COLO829 (cell line): ENCODE measurements at regions not wholly inside any gene's neighbourhood (a gene's known extent, or its start where the extent isn't known, plus 50 kb on each side); places are given as distances from the start of the nearest gene placed in this dataset.

Experiments used
- DNase-seq: peaks from one replicate; pipeline ENCODE4 v3.0.0; 2012; ENCODE audit warnings: low spot score

DNA sequence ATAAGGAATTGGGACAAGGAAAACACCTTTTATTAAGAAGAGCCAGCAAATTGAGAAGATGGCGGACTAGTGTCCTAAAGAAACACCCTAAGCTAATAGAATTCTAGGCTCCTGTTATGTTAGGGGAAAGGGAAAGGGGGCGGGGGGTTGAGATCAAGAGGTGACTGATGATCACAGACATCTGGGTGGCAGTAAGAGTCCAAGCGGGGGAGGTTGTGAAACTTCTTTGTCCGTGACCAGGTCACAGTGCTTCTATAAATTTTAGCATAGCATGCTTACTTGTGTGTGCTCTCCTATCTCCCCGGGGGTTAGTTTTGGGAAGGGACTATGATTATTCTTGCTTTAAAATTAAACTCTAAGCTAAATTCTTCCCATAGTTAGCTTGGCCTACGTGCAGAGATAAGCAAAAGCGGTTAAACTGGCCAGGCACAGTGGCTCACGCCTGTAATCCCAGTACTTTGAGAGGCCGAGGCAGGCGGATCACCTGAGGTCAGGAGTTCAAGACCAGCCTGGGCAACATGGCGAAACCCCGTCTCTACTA is 262.1 kb downstream of the SKIDA1 start:
- DNase-seq: no peak

DNA sequence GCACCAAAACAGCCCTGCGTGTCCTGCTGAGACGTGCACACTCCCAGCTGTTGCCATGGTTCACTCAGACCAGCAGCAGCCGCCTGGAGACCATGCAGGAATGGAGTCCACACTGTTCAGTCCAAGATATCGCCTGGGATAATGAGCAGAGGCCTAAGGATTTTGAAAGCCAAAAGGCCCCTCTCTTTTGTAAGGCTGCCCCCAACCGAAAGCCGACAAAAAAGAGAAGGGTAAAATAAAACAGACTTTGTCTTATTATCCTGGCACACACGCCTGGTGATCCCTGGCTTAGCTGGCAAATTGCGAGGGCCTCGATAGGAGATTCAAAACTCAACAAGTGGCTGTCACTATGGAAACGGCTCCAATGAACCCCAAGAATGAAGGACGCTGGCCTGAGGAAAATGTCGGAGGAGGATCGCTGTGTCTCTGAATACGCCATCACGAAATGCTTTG is 263.6 kb downstream of the SKIDA1 start:
- no peak for DNase-seq

DNA sequence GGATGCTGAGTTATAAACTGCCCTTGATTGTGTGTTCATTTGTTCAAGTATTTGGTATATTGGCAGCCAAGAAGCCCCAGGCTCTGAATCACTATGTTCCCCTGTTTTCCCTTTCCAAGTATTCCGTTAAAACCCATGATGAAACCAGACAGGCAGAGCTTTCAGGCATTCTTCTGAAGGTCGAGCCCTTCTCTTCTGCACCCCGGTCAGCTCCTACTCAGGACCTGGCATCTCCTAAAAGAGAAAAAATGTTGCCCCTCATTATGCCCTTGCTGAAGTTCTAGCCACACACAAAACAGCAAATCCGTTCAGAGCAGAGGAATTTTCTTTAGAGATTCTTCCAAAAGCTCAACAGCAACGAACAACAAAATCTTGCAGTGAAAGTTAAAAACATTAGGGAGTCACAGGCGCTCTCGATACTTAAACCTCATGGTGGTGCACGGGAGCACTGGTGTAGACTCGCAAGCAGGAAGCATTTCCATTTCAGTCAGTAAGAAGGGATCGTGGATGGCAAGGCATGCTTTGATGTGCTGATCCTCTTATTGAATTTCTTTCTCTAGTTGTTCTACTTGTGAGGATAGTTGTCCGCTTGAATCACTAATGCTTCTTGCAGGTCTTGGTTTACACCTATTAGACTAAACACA is 264.9 kb downstream of the SKIDA1 start:
- DNase-seq: no peak

DNA sequence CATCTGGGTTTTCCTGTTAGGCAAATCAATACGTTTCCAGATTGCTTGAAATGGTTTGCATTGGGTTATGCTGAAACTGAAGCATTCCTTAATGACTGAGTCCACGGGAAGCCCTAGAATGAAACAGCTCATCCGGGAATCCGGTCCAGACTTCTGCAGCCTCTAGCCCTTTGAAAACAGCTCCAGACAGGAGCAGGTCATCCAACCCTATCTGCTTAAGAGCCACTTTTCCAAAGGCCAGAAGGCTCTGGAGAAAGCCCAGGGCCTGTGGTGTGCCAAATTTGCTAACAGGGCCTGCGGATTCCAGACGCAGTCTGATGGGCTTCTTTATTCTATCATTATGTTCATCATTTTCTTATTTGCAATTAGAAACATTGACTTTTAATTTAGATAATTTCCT is 265.4 kb downstream of the SKIDA1 start:
- DNase-seq: no peak

DNA sequence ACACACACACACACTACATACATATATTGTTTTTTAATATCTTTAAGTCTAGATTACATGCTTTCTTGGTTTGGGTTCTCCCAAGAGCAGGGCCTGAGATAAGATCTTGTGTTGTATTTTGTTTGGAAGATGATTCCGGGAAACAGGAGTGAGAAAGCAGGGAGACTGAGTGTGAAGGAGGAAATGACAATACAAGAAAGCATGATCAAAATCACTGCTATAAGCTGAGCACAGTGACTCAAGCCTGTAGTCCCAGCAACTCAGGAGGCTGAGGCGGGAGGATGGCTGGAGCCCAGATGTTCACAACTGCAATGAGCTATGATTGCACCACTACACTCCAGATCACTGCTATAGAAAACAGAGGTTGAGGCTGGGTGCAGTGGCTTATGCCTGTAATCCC is 267.6 kb downstream of the SKIDA1 start:
- DNase-seq: no peak

DNA sequence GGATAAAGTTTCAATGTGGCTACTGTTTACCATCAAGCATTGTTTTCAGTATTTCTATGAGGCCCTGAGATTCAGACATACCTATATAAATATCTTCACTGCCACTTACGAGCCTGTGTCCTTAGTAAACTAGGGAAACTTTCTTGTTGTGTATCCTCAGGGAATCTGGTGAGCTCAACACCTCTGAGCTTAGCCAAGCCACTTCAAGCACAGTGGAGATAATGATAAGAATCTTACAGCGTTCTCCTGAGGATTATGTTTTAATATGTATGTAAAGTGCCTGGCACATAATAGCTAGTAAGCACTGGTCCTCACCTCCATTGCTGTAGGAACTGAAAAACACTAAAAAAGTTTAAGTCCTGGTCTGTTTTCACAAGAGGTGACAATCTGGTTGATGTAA is 268.3 kb downstream of the SKIDA1 start:
- DNase-seq: no peak

DNA sequence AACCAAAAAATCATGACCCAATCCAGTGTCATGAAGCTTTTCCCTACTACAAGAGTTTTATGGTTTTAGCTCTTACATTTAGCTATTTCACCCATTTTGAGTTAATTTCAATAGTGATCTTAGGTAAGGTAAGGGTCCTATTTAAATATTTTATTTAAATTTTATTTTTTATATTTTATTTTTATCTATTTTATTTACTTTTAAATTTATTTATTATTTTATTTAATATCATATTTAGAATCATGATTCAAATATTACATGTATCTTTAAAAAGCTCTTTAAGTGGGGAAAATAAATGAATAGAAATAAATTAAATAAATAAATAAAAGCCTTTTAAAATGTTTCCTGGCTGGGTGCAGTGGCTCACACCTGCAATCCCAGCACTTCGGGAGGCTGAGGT is 276.0 kb downstream of the SKIDA1 start:
- no peak for DNase-seq

DNA sequence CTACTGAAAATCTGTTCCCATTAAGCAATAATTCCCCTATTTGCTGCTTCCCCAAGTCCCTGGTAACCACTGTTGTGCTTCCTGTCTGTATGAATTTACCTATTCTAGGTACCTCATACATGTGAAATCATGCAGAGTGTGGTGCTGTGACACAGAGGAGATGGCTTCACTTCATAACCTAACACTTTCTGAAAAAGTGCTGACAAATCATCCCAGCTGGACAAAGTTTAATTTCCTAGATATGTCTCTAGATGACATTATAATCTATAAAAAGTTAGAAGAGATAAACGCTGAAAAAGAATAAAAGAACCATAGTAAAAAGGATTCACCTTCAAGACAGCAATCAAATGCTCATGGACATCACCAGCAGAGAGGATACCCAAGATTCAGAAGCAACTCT is 277.9 kb downstream of the SKIDA1 start:
- DNase-seq: no peak

DNA sequence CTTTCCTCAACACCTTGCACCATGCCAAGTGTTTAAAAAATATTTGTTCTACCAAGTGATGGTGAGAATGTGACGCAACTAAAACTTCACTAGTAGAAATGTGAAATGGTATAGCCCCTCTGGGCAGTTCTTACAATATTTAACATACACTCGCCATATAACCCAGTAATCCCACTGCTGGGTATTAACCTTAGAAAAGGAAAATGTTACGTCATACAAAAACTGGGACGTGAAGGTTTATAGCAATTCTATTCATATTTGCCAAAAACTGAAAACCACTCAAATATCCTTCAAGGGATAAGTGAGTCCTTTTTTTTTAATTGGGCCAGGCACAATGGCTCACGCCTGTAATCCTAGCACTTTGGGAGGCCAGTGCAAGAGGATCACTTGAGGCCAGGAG is 279.3 kb downstream of the SKIDA1 start:
- no peak for DNase-seq

DNA sequence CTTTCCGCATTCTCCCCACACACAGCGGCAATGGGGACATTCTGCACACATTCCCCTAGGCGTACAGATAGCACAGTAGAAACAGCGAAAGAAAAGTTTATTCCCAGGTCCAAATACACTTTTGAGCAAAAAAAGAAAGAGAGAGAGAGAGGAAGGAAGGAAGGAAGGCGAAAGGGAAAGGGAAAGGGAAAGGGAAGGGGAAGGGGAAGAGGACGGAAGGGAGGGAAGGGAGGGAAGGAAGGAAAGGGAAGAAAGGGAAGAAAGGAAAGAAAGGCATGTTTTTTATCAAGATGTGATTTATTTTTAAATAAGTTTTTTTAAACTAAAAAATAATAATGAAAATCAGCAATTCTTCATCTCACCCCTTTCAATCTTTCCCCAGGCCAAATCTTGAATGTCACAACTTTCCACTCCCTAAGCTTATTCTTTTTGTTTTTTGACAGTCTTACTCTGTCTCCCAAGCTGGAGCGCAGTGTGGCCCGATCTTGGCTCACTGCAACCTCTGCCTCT is 281.7 kb downstream of the SKIDA1 start:
- no peak for DNase-seq

DNA sequence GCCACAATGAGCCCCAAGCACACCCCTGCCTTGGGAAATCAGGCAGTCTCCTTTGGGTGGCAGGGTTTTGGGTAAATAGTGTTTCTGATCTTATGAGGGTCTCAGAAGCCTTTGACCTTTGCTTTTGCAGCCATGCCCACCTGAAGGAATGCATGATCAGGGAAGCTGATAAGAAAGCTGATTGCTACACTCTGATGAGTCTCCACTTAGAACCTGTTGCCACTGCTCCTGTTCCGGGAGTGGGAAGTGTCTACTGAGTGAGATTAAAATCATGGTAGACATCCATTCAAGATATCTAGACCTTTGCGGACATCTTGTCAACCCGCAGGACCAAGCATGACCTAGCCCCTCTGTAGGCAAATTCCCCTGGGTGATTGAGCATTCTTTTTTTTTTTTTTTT is 282.6 kb downstream of the SKIDA1 start:
- DNase-seq: no peak

DNA sequence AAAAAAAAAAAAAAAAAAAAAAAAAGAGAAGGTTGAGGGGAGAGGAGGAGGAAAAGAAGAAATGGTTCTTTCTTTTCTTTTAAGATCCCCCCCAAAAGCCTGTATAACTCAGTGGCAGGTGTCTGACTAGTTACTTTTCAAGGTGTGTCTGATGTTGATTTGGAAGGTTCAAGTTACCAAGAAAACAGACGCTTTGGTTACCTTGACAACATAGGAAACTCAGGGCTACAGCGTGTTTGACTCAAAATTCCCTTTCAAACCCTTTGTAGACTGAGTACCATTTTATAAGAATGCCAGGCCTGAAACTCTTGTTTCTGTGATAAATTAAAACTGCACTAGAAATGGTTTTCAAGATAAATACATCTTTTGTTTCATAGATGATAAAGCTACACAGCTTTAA is 286.8 kb downstream of the SKIDA1 start:
- no peak for DNase-seq

DNA sequence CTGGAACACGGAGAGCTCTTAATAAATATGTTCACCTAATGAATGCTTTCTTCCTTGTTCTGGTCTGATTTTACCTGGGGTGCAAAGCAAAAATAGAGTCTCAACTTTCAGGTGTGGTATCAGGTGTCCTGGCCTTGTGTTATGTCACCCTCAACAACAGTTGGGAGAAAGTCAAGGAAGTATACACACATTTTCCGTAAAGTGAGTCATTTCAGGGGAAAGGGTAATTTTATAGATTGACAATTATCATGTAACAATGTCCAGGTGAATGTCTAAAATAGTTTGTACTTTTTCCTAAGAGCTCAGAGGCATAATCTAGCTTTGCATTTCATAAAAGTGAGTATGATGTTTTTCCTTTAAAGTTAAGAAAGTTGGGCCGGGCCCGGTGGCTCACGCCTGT is 287.4 kb downstream of the SKIDA1 start:
- DNase-seq: no peak

DNA sequence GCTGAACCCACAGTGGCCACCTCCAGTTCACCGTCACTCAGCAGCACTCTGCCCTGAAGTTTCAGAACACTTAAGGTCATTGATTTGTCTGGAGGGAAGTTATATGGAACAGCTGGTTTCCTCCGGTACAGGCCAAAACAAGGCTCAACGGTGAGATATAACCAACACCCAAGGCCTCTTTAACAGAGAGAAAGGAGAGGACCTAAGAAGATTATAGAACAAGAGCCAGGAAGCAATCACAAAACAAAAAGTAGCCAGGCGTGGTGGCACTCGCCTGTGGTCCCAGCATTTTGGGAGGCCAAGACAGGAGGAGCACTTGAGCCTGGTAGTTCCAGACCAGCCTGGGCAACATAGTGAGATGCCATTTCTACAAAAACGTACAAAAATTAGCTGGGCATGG is 290.7 kb downstream of the SKIDA1 start:
- DNase-seq: no peak

DNA sequence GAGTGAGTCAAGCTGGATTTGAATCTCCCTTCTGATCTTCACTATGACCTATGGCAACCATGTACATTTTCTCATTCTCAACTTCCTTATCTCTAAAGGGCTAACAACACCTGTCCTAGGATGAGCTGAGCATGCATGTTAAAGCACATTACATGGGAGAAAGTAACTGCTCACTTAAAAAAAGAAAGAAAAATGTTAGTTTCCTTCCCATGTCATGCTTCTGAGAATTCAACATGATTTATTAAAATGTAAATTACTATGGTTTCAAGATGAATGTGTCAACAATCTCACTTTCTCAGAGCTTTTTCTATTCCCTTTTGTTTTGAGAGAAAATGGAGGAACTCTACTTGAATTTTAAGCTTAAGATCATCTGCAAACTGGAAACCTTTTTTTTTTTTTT is 295.3 kb downstream of the SKIDA1 start:
- no peak for DNase-seq

DNA sequence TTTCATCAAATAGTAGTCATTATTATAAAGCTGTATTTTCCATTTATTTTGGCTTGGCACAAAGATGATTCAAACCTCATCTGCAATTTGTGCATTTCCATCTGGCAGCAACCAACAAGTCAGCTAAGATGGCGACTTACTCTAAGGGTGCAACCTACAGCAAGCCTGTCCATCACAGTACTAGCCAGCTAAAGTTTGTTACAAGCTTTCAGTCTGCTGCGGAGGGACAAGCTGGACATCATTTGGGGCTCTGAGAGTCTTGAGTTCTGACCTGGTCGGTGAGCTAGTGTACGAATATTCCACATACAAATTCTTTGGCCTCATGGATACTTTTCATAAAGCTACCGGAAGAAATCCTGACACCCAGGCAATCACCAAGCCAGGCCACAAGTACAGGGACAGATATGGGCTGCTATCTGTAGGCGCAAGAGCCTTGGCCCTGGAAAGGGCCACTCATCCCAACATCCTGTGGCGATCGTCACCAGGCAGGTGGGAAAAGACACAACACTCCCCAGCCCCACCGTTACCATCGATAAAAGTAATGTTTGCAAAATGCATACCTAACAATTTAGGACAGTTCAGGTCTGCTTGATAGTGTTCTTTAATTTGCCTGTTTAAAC is 307.6 kb downstream of the SKIDA1 start:
- no peak for DNase-seq

DNA sequence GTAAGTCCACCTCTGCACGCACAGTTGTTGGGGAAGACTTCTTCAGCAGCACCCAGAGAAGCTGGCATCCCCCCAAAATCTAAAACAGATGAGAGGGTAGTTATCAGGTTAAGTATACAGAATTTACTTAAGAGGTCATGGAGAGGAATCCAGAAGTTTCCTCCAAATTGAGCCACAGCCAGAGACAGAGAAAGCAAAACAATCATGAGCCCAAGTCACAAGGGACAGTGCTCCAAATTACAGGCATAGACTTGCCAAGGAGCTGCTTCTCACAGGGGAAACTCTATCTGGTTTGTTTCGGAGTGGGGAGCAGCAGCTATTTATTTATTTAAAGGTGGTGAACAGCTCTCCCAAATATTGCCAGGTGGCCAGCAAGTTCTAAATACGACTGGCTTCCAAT is 308.4 kb downstream of the SKIDA1 start:
- DNase-seq: no peak

DNA sequence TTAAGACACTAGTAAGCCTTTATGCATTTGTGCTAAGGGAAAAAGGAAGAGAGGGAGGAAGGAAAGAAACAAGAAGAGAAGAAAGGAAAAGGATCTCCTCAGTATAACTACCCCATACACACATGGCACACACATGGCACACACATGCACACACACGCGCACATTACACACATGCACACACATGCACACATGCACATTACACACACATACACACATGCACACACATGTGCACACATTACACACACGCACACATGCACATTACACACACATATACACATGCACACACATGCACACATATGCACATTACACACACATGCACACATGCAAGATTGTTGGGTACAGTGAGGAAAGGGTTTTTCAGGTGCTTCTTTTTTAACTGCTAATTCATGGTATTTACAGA is 311.2 kb downstream of the SKIDA1 start:
- no peak for DNase-seq

DNA sequence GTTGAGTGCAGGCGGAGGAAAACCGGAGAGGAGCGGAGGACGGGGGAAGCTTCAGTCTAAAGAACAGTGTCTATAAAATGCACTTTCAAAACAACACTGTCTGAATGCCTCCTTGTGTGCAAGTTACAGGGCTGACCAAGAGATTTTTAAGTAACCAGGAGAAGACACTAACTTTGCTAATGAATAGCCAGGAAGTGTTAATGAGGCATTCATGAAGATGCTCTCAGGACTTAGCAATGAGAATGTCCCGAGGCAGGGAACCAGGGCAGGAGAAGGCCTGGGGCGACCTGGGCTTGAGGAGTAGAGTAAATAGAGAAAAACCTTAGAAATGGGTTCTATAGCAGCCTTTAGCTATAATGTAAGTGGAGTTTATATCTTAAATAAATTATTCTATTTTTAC is 312.1 kb downstream of the SKIDA1 start:
- DNase-seq: no peak

DNA sequence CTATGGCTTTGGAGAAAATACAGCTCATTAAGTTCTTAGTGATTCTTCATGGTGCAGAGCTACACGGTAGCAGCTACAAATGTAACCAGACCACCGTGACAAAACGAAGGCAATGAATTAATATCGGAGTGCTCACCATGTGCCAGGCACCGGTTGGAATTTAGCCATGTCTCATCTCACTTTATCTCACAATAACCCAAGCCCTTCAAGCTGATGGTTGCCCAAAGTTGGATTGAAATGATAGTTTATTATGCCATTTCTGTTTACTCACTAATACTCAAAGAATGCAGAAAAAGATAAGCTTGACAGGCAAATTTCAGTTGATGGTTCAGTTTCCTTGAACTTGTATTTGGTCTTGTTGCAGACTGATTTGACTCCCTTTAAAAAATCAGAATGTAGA is 312.6 kb downstream of the SKIDA1 start:
- DNase-seq: no peak

DNA sequence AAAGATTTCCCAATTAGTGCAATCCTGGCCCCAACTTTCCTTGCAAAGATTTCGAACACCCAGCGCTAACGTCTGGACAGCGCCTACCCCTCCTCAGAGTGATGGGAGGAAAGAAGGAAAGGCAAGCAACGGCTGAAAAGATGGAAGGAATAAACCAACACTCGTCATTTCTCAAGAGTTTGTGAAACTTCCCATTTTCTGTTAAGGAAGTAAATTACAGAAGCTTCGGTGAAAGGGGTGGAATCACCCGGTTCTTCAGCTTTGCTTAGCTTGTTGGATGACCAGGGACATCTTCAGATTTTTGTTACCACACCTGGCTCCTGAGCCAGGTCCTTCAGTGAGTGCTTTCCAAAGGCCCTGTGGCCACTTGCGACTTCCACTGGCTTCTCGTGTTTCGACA is 313.1 kb downstream of the SKIDA1 start:
- no peak for DNase-seq

DNA sequence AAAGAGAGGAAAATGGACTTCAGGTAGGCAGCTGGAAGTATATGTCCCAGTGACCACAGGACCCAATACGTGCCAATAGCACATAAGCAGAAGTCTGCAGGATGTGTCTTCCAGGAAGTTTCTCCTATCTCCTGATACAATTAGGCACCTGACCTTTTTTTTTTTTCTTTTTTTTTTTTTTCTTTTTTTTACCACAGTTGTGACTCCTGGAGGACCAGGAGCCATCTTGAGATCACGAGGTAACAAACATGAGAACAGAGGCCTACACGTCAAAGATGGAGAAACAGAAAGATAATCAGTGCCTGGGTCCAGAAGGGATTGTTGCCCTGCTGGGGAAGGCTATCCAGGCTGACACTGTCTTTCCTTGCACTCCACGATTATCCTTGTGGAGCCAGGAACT is 312.4 kb upstream of the NEBL start:
- no peak for DNase-seq

DNA sequence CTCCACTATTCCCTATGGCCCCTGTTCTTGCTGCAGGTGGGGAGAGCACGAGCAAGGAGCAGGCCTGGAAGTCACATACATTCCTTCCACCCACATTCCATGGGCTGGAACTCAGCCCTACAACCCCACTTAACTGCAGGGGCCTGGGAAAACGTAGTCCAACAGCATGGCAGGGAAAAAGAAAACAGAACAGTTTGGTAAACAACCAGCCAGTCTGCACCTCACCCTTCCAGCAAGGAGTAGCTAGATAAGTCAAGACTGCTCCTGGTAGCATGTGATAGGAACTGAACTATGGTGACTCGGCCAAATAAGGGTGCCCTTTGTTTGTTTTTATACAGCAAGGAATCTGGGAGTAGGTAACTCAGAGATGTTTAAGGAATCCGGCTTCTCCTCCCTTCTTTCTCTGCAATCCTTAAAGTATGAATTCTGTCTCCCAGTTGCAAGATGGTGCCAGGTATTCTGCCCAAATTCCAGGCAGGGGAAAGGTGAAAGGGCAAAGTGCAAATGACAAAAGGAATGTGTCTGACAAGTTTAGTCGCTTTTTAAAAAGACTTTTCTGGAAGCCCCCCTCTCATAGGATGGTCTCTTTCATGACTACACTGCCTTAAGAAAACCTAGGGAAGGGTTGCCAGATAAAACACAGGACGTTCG is 311.7 kb upstream of the NEBL start:
- DNase-seq: no peak
